ENCODE measurements at regions not wholly inside any gene's neighbourhood (a gene's known extent, or its start where the extent isn't known, plus 50 kb on each side); places are given as distances from the start of the nearest gene placed in this dataset.
"Not testable (repeated sequence)": the region's sequence is repeated elsewhere in the genome, so short reads cannot be mapped to it uniquely, and the experiment has no call there.

DNA sequence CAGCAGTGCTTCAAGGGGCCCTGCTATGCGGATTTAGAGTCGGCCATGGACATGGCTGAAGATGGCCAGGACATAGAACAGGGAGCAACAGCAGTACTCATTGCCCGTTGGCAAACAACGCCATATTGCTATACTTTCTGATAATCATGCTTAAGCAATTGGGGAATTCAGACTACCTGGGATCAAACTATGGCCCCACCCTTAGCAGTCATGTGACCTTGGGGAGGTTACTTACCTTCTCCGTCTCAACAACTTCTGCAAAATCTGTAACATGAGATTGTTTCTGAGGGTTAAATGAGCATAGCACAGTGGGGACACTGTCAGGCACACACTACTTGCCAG lies 62.1 kb upstream of the MSMB start:
- H3K4me3 ChIP-seq (ENCODE audit: low read length in 2 of 2); H3K9me3 ChIP-seq (ENCODE audit: control insufficient read depth in 2 of 2, low read length in 2 of 2); H3K27me3 ChIP-seq (ENCODE audit: control insufficient read depth in 1 of 2, insufficient read depth in 2 of 2, low read length in 2 of 2); H3K27ac ChIP-seq (ENCODE audit: low read length); H3K36me3 ChIP-seq (ENCODE audit: control insufficient read depth in 2 of 2, insufficient read depth in 2 of 2, low read length in 2 of 2); H3K4me1 ChIP-seq (ENCODE audit: control insufficient read depth, insufficient read depth, low read length); H3K9ac ChIP-seq (ENCODE audit: low read length in 2 of 2): not testable (repeated sequence)

- H3K4me3 ChIP-seq (ENCODE audit: low read length in 2 of 2); H3K36me3 ChIP-seq (ENCODE audit: control insufficient read depth in 2 of 2, insufficient read depth in 2 of 2, low read length in 2 of 2); H3K27ac ChIP-seq (ENCODE audit: low read length); H3K27me3 ChIP-seq (ENCODE audit: control insufficient read depth in 1 of 2, insufficient read depth in 2 of 2, low read length in 2 of 2); H3K9ac ChIP-seq (ENCODE audit: low read length in 2 of 2); H3K4me1 ChIP-seq (ENCODE audit: control insufficient read depth, insufficient read depth, low read length); H3K9me3 ChIP-seq (ENCODE audit: control insufficient read depth in 2 of 2, low read length in 2 of 2): not testable (repeated sequence)
Measured at GRCh38 chr10:46154271-46154670, 108.2 kb upstream of the MSMB start.

DNA sequence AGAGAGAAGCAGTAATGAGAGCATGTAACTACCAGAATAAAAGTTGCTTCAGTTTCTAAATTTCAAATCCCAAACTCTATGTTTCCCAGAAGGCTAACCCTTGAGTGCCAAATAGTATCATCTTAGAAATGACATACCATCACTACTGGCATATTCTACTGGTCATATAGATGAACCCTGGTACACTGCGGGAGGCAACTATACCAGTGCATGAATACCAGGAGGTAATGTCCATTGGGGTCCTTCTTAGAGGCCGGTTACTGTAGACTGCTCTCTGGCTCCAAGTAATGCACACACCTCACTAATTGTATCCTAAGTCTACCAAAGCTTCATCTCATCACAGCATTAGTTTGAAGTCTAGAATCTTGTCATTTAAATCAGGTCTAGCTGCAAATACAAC lies 108.6 kb upstream of the MSMB start:
- not testable (repeated sequence) for H3K9me3 ChIP-seq (ENCODE audit: control insufficient read depth in 2 of 2, low read length in 2 of 2); H3K27ac ChIP-seq (ENCODE audit: low read length); H3K27me3 ChIP-seq (ENCODE audit: control insufficient read depth in 1 of 2, insufficient read depth in 2 of 2, low read length in 2 of 2); H3K9ac ChIP-seq (ENCODE audit: low read length in 2 of 2); H3K36me3 ChIP-seq (ENCODE audit: control insufficient read depth in 2 of 2, insufficient read depth in 2 of 2, low read length in 2 of 2); H3K4me3 ChIP-seq (ENCODE audit: low read length in 2 of 2); H3K4me1 ChIP-seq (ENCODE audit: control insufficient read depth, insufficient read depth, low read length)

- not testable (repeated sequence) for H3K27me3 ChIP-seq (ENCODE audit: control insufficient read depth in 1 of 2, insufficient read depth in 2 of 2, low read length in 2 of 2); H3K36me3 ChIP-seq (ENCODE audit: control insufficient read depth in 2 of 2, insufficient read depth in 2 of 2, low read length in 2 of 2); H3K4me1 ChIP-seq (ENCODE audit: control insufficient read depth, insufficient read depth, low read length); H3K9me3 ChIP-seq (ENCODE audit: control insufficient read depth in 2 of 2, low read length in 2 of 2); H3K27ac ChIP-seq (ENCODE audit: low read length); H3K4me3 ChIP-seq (ENCODE audit: low read length in 2 of 2); H3K9ac ChIP-seq (ENCODE audit: low read length in 2 of 2)
Measured at GRCh38 chr10:46156866-46157265, 110.8 kb upstream of the MSMB start.

- no peak overlapping the region for H3K27ac ChIP-seq (ENCODE audit: low read length)
- H3K9ac ChIP-seq (ENCODE audit: low read length in 2 of 2) = no peak overlapping the region
- H3K4me1 ChIP-seq (ENCODE audit: control insufficient read depth, insufficient read depth, low read length) = no peaks in the 10 kb centered on the region
- H3K27me3 ChIP-seq (ENCODE audit: control insufficient read depth in 1 of 2, insufficient read depth in 2 of 2, low read length in 2 of 2) = no peaks in the 10 kb centered on the region
- peaks cover 0 to 7% of the 10 kb centered on the region in 2 donors for H3K9me3 ChIP-seq (ENCODE audit: control insufficient read depth in 2 of 2, low read length in 2 of 2)
- H3K4me3 ChIP-seq (ENCODE audit: low read length in 2 of 2) = no peak overlapping the region
- H3K36me3 ChIP-seq (ENCODE audit: control insufficient read depth in 2 of 2, insufficient read depth in 2 of 2, low read length in 2 of 2) = no peaks in the 10 kb centered on the region
Measured at GRCh38 chr10:46169736-46170135, 117.1 kb upstream of the ANTXRL start.

DNA sequence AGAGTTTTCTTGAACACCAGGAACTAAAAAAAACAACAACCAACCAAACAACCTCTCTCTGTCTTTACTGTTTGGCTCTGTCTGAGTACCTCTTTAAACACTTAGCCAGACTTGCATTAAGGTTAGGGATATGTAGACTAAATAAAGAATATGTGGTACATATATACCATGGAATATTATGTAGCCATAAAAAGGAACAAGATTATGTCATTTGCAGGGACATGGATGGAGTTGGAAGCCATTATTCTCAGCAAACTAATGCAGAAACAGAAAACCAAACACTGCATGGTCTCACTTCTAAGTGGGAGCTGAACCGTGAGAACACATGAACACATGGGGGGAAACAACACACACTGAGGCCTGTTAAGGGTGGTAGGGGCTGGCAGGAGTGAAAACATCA lies 116.0 kb upstream of the ANTXRL start:
- H3K36me3 ChIP-seq (ENCODE audit: control insufficient read depth in 2 of 2, insufficient read depth in 2 of 2, low read length in 2 of 2) = no peaks in the 10 kb centered on the region
- H3K9me3 ChIP-seq (ENCODE audit: control insufficient read depth in 2 of 2, low read length in 2 of 2) = peaks cover 0 to 7% of the 10 kb centered on the region in 2 donors
- H3K9ac ChIP-seq (ENCODE audit: low read length in 2 of 2) = no peak overlapping the region
- H3K27me3 ChIP-seq (ENCODE audit: control insufficient read depth in 1 of 2, insufficient read depth in 2 of 2, low read length in 2 of 2) = no peaks in the 10 kb centered on the region
- no peak overlapping the region for H3K27ac ChIP-seq (ENCODE audit: low read length)
- no peak overlapping the region for H3K4me3 ChIP-seq (ENCODE audit: low read length in 2 of 2)
- no peaks in the 10 kb centered on the region for H3K4me1 ChIP-seq (ENCODE audit: control insufficient read depth, insufficient read depth, low read length)

- H3K27me3 ChIP-seq (ENCODE audit: control insufficient read depth in 1 of 2, insufficient read depth in 2 of 2, low read length in 2 of 2) = no peaks in the 10 kb centered on the region
Measured at GRCh38 chr10:46171661-46172060, 115.1 kb upstream of the ANTXRL start.

GRCh38 chr10:46175296-46175695 lies 111.5 kb upstream of the ANTXRL start:
- peaks cover 0 to 7% of the 10 kb centered on the region in 2 donors for H3K9me3 ChIP-seq (ENCODE audit: control insufficient read depth in 2 of 2, low read length in 2 of 2)
- no peaks in the 10 kb centered on the region for H3K36me3 ChIP-seq (ENCODE audit: control insufficient read depth in 2 of 2, insufficient read depth in 2 of 2, low read length in 2 of 2)

More at GRCh38 chr10:46171661-46172060, 115.1 kb upstream of the ANTXRL start:
- peaks cover 0 to 7% of the 10 kb centered on the region in 2 donors for H3K9me3 ChIP-seq (ENCODE audit: control insufficient read depth in 2 of 2, low read length in 2 of 2)
- no peak overlapping the region for H3K4me3 ChIP-seq (ENCODE audit: low read length in 2 of 2)
- no peak overlapping the region for H3K27ac ChIP-seq (ENCODE audit: low read length)
- no peaks in the 10 kb centered on the region for H3K4me1 ChIP-seq (ENCODE audit: control insufficient read depth, insufficient read depth, low read length)
- H3K36me3 ChIP-seq (ENCODE audit: control insufficient read depth in 2 of 2, insufficient read depth in 2 of 2, low read length in 2 of 2) = no peaks in the 10 kb centered on the region
- no peak overlapping the region for H3K9ac ChIP-seq (ENCODE audit: low read length in 2 of 2)

GRCh38 chr10:46175831-46176230 lies 111.0 kb upstream of the ANTXRL start:
- no peak overlapping the region for H3K27ac ChIP-seq (ENCODE audit: low read length)
- H3K9me3 ChIP-seq (ENCODE audit: control insufficient read depth in 2 of 2, low read length in 2 of 2) = peaks cover 0 to 3% of the 10 kb centered on the region in 2 donors
- H3K4me1 ChIP-seq (ENCODE audit: control insufficient read depth, insufficient read depth, low read length) = no peaks in the 10 kb centered on the region
- H3K9ac ChIP-seq (ENCODE audit: low read length in 2 of 2) = no peak overlapping the region
- H3K36me3 ChIP-seq (ENCODE audit: control insufficient read depth in 2 of 2, insufficient read depth in 2 of 2, low read length in 2 of 2) = no peaks in the 10 kb centered on the region
- no peak overlapping the region for H3K4me3 ChIP-seq (ENCODE audit: low read length in 2 of 2)
- H3K27me3 ChIP-seq (ENCODE audit: control insufficient read depth in 1 of 2, insufficient read depth in 2 of 2, low read length in 2 of 2) = no peaks in the 10 kb centered on the region

More at GRCh38 chr10:46175296-46175695, 111.5 kb upstream of the ANTXRL start:
- Histone ChIP-seq H3K9ac (ENCODE audit: low read length in 2 of 2) (no peak overlapping the region), H3K27me3 (ENCODE audit: control insufficient read depth in 1 of 2, insufficient read depth in 2 of 2, low read length in 2 of 2) (no peaks in the 10 kb centered on the region), H3K4me3 (ENCODE audit: low read length in 2 of 2) (no peak overlapping the region), H3K27ac (ENCODE audit: low read length) (no peak overlapping the region), H3K4me1 (ENCODE audit: control insufficient read depth, insufficient read depth, low read length) (no peaks in the 10 kb centered on the region)

- H3K9ac ChIP-seq (ENCODE audit: low read length in 2 of 2); H3K27ac ChIP-seq (ENCODE audit: low read length); H3K27me3 ChIP-seq (ENCODE audit: control insufficient read depth in 1 of 2, insufficient read depth in 2 of 2, low read length in 2 of 2); H3K9me3 ChIP-seq (ENCODE audit: control insufficient read depth in 2 of 2, low read length in 2 of 2); H3K36me3 ChIP-seq (ENCODE audit: control insufficient read depth in 2 of 2, insufficient read depth in 2 of 2, low read length in 2 of 2); H3K4me3 ChIP-seq (ENCODE audit: low read length in 2 of 2); H3K4me1 ChIP-seq (ENCODE audit: control insufficient read depth, insufficient read depth, low read length): not testable (repeated sequence)
Measured at GRCh38 chr10:46187431-46187830, 99.4 kb upstream of the ANTXRL start.

GRCh38 chr10:46197050-46197449 lies 89.7 kb upstream of the ANTXRL start:
- no peak overlapping the region for H3K27ac ChIP-seq (ENCODE audit: low read length)
- H3K27me3 ChIP-seq (ENCODE audit: control insufficient read depth in 1 of 2, insufficient read depth in 2 of 2, low read length in 2 of 2) = no peaks in the 10 kb centered on the region
- no peak overlapping the region for H3K4me3 ChIP-seq (ENCODE audit: low read length in 2 of 2)
- no peaks in the 10 kb centered on the region for H3K9me3 ChIP-seq (ENCODE audit: control insufficient read depth in 2 of 2, low read length in 2 of 2)
- no peaks in the 10 kb centered on the region for H3K36me3 ChIP-seq (ENCODE audit: control insufficient read depth in 2 of 2, insufficient read depth in 2 of 2, low read length in 2 of 2)
- no peaks in the 10 kb centered on the region for H3K4me1 ChIP-seq (ENCODE audit: control insufficient read depth, insufficient read depth, low read length)
- no peak overlapping the region for H3K9ac ChIP-seq (ENCODE audit: low read length in 2 of 2)

- Histone ChIP-seq H3K4me3 (ENCODE audit: low read length in 2 of 2) (no peak overlapping the region), H3K27me3 (ENCODE audit: control insufficient read depth in 1 of 2, insufficient read depth in 2 of 2, low read length in 2 of 2) (peaks cover 0 to 2% of the 10 kb centered on the region in 2 donors), H3K4me1 (ENCODE audit: control insufficient read depth, insufficient read depth, low read length) (no peaks in the 10 kb centered on the region), H3K9me3 (ENCODE audit: control insufficient read depth in 2 of 2, low read length in 2 of 2) (no peaks in the 10 kb centered on the region), H3K36me3 (ENCODE audit: control insufficient read depth in 2 of 2, insufficient read depth in 2 of 2, low read length in 2 of 2) (no peaks in the 10 kb centered on the region), H3K9ac (ENCODE audit: low read length in 2 of 2) (no peak overlapping the region), H3K27ac (ENCODE audit: low read length) (no peak overlapping the region)
Measured at GRCh38 chr10:46198516-46198915, 88.3 kb upstream of the ANTXRL start.
